Suprapubic skin (tissue), 4 donors: ENCODE measurements at regions not wholly inside any gene's neighbourhood (a gene's known extent, or its start where the extent isn't known, plus 50 kb on each side); places are given as distances from the start of the nearest gene placed in this dataset.

Experiments
- DNase-seq, 2 donors: peaks; one replicate each; pipeline ENCODE4 v3.0.0-alpha.2; 2019; ENCODE audit warnings: low spot score in 2 of 2
- H3K27ac ChIP-seq: fragments of 200-600 bp; sonication (generic); one replicate; pipeline ENCODE4 v1.5.1; 2019
- H3K27me3 ChIP-seq: fragments of 200-600 bp; sonication (generic); one replicate; pipeline ENCODE4 v1.5.1; 2019
- H3K36me3 ChIP-seq: fragments of 200-600 bp; sonication (generic); one replicate; pipeline ENCODE4 v1.5.1; 2019
- H3K4me1 ChIP-seq: fragments of 200-600 bp; sonication (generic); one replicate; pipeline ENCODE4 v1.5.1; 2019
- H3K4me3 ChIP-seq: fragments of 200-600 bp; sonication (generic); one replicate; pipeline ENCODE4 v1.5.1; 2019; ENCODE audit warnings: mild to moderate bottlenecking
- H3K9me3 ChIP-seq: fragments of 200-600 bp; sonication (generic); one replicate; pipeline ENCODE4 v1.5.1; 2019
- EP300 ChIP-seq: sonication (generic); formaldehyde crosslinking; IDR thresholded peaks from one replicate; pipeline ENCODE4 v1.6.1; 2017; ENCODE audit warnings: antibody characterized with exemption
- POLR2A ChIP-seq, 2 donors: fragments of 450-650 bp; IDR thresholded peaks; one replicate each; pipeline ENCODE4 v1.6.1; 2017; ENCODE audit warnings: antibody characterized with exemption in 2 of 2, mild to moderate bottlenecking in 2 of 2, moderate library complexity in 2 of 2
- POLR2AphosphoS5 ChIP-seq, 3 donors: sonication (generic); formaldehyde crosslinking; IDR thresholded peaks; one replicate each; pipeline ENCODE4 v1.6.1; 2017; ENCODE audit warnings: antibody characterized with exemption in 3 of 3
- WGBS: methylation state at CpG from one replicate; pipeline ENCODE4 v1.1.5; 2018; 5-methylcytosine and 5-hydroxymethylcytosine counted together
- TF ChIP-seq, protein P1 (sequence below), 2 donors: fragments of 200-600 bp in 1 of 2; fragments of 450-650 bp in 1 of 2; sonication (generic) in 1 of 2; IDR thresholded peaks; one replicate each; pipeline ENCODE4 v1.5.1; 2016 to 2019; ENCODE audit warnings: antibody characterized with exemption in 2 of 2, mild to moderate bottlenecking in 1 of 2, moderate library complexity in 1 of 2

- Histone ChIP-seq H3K9me3 (no peaks in the 10 kb centered on the region), H3K4me1 (no peaks in the 10 kb centered on the region), H3K27me3 (no peaks in the 10 kb centered on the region), H3K4me3 (no peak overlapping the region), H3K36me3 (no peaks in the 10 kb centered on the region), H3K27ac (no peak overlapping the region)
- DNase-seq: no peak
- TF ChIP-seq, protein P1, sequence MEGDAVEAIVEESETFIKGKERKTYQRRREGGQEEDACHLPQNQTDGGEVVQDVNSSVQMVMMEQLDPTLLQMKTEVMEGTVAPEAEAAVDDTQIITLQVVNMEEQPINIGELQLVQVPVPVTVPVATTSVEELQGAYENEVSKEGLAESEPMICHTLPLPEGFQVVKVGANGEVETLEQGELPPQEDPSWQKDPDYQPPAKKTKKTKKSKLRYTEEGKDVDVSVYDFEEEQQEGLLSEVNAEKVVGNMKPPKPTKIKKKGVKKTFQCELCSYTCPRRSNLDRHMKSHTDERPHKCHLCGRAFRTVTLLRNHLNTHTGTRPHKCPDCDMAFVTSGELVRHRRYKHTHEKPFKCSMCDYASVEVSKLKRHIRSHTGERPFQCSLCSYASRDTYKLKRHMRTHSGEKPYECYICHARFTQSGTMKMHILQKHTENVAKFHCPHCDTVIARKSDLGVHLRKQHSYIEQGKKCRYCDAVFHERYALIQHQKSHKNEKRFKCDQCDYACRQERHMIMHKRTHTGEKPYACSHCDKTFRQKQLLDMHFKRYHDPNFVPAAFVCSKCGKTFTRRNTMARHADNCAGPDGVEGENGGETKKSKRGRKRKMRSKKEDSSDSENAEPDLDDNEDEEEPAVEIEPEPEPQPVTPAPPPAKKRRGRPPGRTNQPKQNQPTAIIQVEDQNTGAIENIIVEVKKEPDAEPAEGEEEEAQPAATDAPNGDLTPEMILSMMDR (IDR thresholded peaks at IDR 0.05): no peak
- TF ChIP-seq EP300 (no peak), POLR2AphosphoS5 (IDR thresholded peaks at IDR 0.05) (no peak), POLR2A (IDR thresholded peaks at IDR 0.05) (no peak)
- WGBS: 63% methylated on average over 4 of the region's 4 CpGs
These were observed 110.7 kb upstream of the FAM20A start for GRCh38 chr17:68711858-68712257.

DNA sequence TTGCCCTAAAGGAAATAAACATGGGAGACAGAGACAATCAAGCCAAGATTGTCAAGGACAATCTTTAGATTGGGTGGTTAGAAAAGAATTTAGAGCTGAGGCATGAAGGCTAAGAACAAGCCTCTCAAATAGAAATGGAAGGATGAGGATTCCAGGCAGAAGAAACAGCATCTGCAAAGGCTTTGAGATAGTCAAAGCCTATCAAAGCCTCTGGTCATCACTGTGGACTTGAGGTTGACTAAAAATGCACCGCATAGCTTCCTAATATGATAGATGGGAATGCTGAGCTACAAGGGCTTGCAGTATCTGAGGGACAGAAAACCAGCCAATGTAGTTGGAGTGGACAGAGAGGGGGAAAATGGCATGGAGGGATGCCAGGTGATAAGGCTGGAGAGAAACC is 109.8 kb upstream of the FAM20A start:
- H3K4me3 ChIP-seq: no peak overlapping the region
- no peaks in the 10 kb centered on the region for H3K36me3 ChIP-seq
- DNase-seq: no peak
- peaks cover 3% of the 10 kb centered on the region for H3K4me1 ChIP-seq
- H3K27me3 ChIP-seq: no peaks in the 10 kb centered on the region
- H3K27ac ChIP-seq: peak overlapping the region; percentile 7
- 93% methylated on average over 1 of the region's 1 CpG for WGBS
- TF ChIP-seq EP300: no peak
- TF ChIP-seq, protein P1 (IDR thresholded peaks at IDR 0.05): no peak
- no peak for TF ChIP-seq POLR2A (IDR thresholded peaks at IDR 0.05)
- TF ChIP-seq POLR2AphosphoS5 (IDR thresholded peaks at IDR 0.05): no peak
- no peaks in the 10 kb centered on the region for H3K9me3 ChIP-seq

DNA sequence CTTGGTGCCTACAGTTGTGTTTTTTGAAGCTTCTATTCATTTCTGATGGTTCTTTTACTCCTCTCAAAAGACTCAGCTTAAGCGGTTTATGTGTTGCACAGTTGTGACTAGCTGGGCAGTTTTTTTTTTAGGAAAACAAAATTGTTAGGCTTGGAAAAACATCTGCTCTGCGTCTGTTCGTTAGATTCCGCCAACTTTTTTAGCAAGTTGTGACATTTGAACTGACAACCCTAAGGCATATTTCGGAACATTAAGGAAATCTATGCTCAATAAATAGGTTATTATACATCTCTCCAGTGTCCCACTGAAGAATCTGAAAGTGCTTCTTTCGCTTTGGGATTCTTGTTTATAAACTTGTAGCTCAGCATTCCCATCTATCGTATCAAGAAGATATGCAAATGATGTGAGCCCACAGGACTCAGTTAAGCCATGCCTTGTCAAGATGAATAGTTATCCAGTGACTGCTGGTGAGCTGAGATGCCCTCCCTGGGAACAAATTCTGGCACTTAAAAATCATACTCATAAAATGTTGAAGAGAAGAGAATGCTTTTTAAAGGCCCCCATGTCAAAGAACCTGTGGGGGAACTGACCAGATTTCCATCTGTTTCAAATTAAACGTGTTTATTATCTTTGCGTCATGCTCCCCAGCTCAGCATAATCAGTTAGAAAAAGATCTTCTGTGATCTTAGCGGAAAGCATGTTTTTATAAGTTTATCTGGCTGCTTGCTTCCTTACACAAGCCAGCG is 109.0 kb upstream of the FAM20A start:
- Histone ChIP-seq H3K4me3 (no peak overlapping the region), H3K27ac (peak overlapping the region; percentile 7), H3K36me3 (no peaks in the 10 kb centered on the region), H3K9me3 (no peaks in the 10 kb centered on the region), H3K27me3 (no peaks in the 10 kb centered on the region), H3K4me1 (peaks cover 5% of the 10 kb centered on the region)
- 33% methylated on average over 11 of the region's 11 CpGs for WGBS
- DNase-seq: no peak
- TF ChIP-seq POLR2A (IDR thresholded peaks at IDR 0.05): no peak
- no peak for TF ChIP-seq EP300
- TF ChIP-seq POLR2AphosphoS5 (IDR thresholded peaks at IDR 0.05): no peak
- TF ChIP-seq, protein P1 (IDR thresholded peaks at IDR 0.05): no peak

DNA sequence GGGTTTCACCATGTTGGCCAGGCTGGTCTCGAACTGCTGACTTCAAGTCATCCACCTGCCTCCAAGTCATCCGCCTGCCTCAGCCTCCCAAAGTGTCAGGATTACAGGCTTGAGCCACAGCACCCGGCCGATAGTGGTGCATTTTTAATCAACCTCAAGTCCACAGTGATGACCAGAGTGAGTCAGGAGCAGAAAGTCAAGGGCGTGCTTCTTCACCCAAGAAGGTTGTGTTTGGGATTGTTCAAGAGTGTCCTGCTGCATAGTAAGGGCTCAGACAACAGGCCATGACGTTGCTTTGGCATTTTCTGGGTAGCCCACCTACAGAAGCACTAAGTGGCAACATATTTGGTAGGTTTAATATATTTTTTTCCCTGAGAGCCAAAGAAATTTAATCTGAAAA is 108.3 kb upstream of the FAM20A start:
- TF ChIP-seq, protein P1 (IDR thresholded peaks at IDR 0.05): no peak
- no peak for TF ChIP-seq EP300
- TF ChIP-seq POLR2A (IDR thresholded peaks at IDR 0.05): no peak
- no peak for TF ChIP-seq POLR2AphosphoS5 (IDR thresholded peaks at IDR 0.05)
- no peaks in the 10 kb centered on the region for H3K36me3 ChIP-seq
- 91% methylated on average over 6 of the region's 6 CpGs for WGBS
- DNase-seq: no peak
- H3K27me3 ChIP-seq: no peaks in the 10 kb centered on the region
- H3K9me3 ChIP-seq: no peaks in the 10 kb centered on the region
- H3K27ac ChIP-seq: no peak overlapping the region
- peaks cover 11% of the 10 kb centered on the region for H3K4me1 ChIP-seq
- H3K4me3 ChIP-seq: no peak overlapping the region

GRCh38 chr17:68707031-68707430 is 105.9 kb upstream of the FAM20A start:
- H3K27me3 ChIP-seq: no peaks in the 10 kb centered on the region
- DNase-seq: no peak
- WGBS: 47% methylated on average over 4 of the region's 4 CpGs
- peaks cover 11% of the 10 kb centered on the region for H3K4me1 ChIP-seq
- peak overlapping the region; percentile 65 for H3K27ac ChIP-seq
- H3K36me3 ChIP-seq: no peaks in the 10 kb centered on the region
- TF ChIP-seq POLR2A (IDR thresholded peaks at IDR 0.05) (no peak), EP300 (no peak), POLR2AphosphoS5 (IDR thresholded peaks at IDR 0.05) (no peak)
- TF ChIP-seq, protein P1 (IDR thresholded peaks at IDR 0.05): no peak
- no peak overlapping the region for H3K4me3 ChIP-seq
- H3K9me3 ChIP-seq: no peaks in the 10 kb centered on the region
